Fibroblast of pulmonary artery (primary cell): ENCODE measurements at regions not wholly inside any gene's neighbourhood (a gene's known extent, or its start where the extent isn't known, plus 50 kb on each side); places are given as distances from the start of the nearest gene placed in this dataset.

Experiments
- DNase-seq: peaks from one replicate; pipeline ENCODE4 v3.0.0-alpha.2; 2010; ENCODE audit warnings: low read depth
- H3K4me3 ChIP-seq: replicated peaks from 2 replicates; pipeline ENCODE4 v1.5.1; 2011; ENCODE audit warnings: low read depth, mild to moderate bottlenecking, control low read depth, low read length, moderate library complexity
- TF ChIP-seq, protein P1 (sequence below): IDR thresholded peaks from 2 replicates; pipeline ENCODE4 v1.5.1; 2011; ENCODE audit warnings: mild to moderate bottlenecking, control low read depth, low read length, inconsistent platforms; ENCODE audit errors: missing control alignments

DNA sequence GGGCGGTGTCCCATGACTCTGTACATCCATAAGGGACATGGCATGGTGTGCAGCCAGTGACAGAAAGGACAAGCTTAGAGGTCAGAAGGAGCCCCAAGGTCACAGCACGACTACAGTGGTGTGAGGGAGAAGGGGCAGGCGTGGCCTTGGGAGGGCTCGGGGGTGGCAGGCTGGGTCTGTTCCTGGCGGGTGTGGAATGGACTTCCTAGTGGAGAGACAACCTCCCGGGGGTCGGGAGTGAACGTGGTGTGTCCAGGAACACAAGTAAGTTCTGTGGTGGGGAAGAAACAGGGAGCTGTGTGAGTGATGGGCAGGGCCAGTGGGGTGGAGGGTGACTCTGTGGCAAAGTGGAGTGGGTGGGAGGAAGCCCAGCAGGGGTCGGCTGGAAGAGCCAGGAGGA lies 279.3 kb downstream of the TEX29 start:
- H3K4me3 ChIP-seq, result no peak overlapping the region
- no peak for DNase-seq
- TF ChIP-seq, protein P1, sequence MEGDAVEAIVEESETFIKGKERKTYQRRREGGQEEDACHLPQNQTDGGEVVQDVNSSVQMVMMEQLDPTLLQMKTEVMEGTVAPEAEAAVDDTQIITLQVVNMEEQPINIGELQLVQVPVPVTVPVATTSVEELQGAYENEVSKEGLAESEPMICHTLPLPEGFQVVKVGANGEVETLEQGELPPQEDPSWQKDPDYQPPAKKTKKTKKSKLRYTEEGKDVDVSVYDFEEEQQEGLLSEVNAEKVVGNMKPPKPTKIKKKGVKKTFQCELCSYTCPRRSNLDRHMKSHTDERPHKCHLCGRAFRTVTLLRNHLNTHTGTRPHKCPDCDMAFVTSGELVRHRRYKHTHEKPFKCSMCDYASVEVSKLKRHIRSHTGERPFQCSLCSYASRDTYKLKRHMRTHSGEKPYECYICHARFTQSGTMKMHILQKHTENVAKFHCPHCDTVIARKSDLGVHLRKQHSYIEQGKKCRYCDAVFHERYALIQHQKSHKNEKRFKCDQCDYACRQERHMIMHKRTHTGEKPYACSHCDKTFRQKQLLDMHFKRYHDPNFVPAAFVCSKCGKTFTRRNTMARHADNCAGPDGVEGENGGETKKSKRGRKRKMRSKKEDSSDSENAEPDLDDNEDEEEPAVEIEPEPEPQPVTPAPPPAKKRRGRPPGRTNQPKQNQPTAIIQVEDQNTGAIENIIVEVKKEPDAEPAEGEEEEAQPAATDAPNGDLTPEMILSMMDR, result no peak

DNA sequence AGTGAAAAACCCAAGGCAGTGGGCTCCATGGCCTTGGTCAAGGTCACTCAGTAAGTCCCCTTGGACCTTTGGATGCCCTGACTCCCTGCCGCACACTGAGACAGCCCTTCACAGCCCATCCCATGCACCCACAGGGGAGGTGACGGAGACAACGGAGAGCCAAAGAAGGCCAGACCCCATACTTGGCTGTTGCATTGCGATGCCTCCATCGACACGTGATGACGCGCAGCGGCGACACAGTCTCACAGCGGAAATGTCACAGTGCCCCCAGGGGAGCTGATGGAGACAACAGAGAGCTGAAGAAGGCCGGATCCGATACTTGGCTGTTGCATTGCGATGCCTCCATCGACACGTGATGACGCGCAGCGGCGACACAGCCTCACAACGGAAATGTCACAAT lies 282.4 kb downstream of the TEX29 start:
- TF ChIP-seq, protein P1, result no peak
- H3K4me3 ChIP-seq, result no peak overlapping the region

GRCh38 chr13:111604097-111604496 lies 283.7 kb downstream of the TEX29 start:
- DNase-seq, result no peak
- TF ChIP-seq, protein P1, result no peak
- H3K4me3 ChIP-seq, result no peak overlapping the region

More for the DNA sequence above, 282.4 kb downstream of the TEX29 start:
- no peak for DNase-seq

- TF ChIP-seq, protein P1, result no peak
- H3K4me3 ChIP-seq, result no peak overlapping the region
- no peak for DNase-seq
Measured at GRCh38 chr13:111608556-111608955, 288.1 kb downstream of the TEX29 start.

GRCh38 chr13:111609631-111610030 lies 289.2 kb downstream of the TEX29 start:
- H3K4me3 ChIP-seq, result no peak overlapping the region
- TF ChIP-seq, protein P1, result no peak
- DNase-seq, result no peak

GRCh38 chr13:111610081-111610480 lies 289.6 kb downstream of the TEX29 start:
- TF ChIP-seq, protein P1, result no peak
- no peak overlapping the region for H3K4me3 ChIP-seq
- DNase-seq, result no peak

- no peak overlapping the region for H3K4me3 ChIP-seq
- TF ChIP-seq, protein P1, result no peak
- DNase-seq, result no peak
Measured at GRCh38 chr13:111610879-111611278, 290.4 kb downstream of the TEX29 start.
